ENCODE measurements at regions not wholly inside any gene's neighbourhood (a gene's known extent, or its start where the extent isn't known, plus 50 kb on each side); places are given as distances from the start of the nearest gene placed in this dataset.

DNA sequence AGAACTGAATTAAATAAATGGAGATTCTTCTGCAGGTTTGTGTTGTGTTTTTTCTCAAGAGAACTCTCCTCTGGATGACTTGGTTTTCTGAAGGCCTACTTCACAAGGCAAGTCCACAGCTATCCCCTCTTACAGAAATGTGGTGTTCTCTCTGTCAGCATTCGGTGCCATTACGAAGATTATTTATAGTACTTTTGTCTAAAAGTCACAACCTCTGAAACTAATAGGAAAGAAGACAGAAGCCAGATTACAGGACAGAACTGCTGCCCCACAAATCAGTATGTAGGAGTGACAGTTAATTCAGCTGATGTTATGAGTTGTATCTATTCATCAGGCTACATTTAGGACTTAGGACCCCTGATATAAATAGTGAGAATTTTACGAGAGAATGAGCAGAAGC lies 413.5 kb downstream of the TMX3 start:
- Histone ChIP-seq H3K4ac (replicated peaks; ENCODE audit: insufficient read length, low read depth, low read length) (no peak overlapping the region), H2BK20ac (ENCODE audit: low read length) (no peak overlapping the region), H3K27me3 (replicated peaks in 1 of 4; ENCODE audit: control insufficient read depth in 3 of 4, extremely low read depth in 1 of 4, insufficient read depth in 3 of 4, low read length in 3 of 4) (no peaks in the 10 kb centered on the region), H3K14ac (ENCODE audit: insufficient read length) (no peak overlapping the region), H2BK120ac (replicated peaks; ENCODE audit: low read depth, low read length) (no peak overlapping the region), H3K56ac (replicated peaks; ENCODE audit: insufficient read length, low read depth, low read length) (no peak overlapping the region), H4K91ac (replicated peaks; ENCODE audit: insufficient read length, low read length) (no peak overlapping the region), H3K4me3 (ENCODE audit: extremely low read depth in 1 of 4, insufficient read depth in 2 of 4, low read depth in 3 of 4, low read length in 4 of 4) (no peak overlapping the region), H3K79me2 (ENCODE audit: control insufficient read depth in 1 of 2, insufficient read depth in 2 of 2, low read length in 2 of 2) (no peaks in the 10 kb centered on the region), H2BK5ac (ENCODE audit: low read depth, low read length) (no peak overlapping the region), H3K18ac (ENCODE audit: extremely low read depth, low read length) (no peak overlapping the region), H3K36me3 (ENCODE audit: control insufficient read depth in 2 of 4, insufficient read depth in 4 of 4, low read length in 3 of 4) (no peaks in the 10 kb centered on the region), H4K20me1 (replicated peaks in 1 of 2; ENCODE audit: control insufficient read depth in 1 of 2, insufficient read depth in 2 of 2, low read length in 2 of 2) (no peaks in the 10 kb centered on the region), H4K8ac (ENCODE audit: extremely low read depth, insufficient read depth, low read length) (no peak overlapping the region), H4K5ac (ENCODE audit: insufficient read length, low read depth, low read length) (no peak overlapping the region), H2AFZ (ENCODE audit: low read length) (peak overlapping the region; percentile 70; the same call in 1 of the 2 replicates), H3K79me1 (ENCODE audit: low read depth, low read length) (no peaks in the 10 kb centered on the region), H3K4me2 (ENCODE audit: insufficient read depth in 1 of 2, low read depth in 2 of 2, low read length in 2 of 2) (no peak overlapping the region), H3K9ac (replicated peaks in 1 of 4; ENCODE audit: extremely low read depth in 1 of 4, low read depth in 3 of 4, low read length in 3 of 4) (no peak overlapping the region), H3K23me2 (ENCODE audit: low read depth, low read length) (no peaks in the 10 kb centered on the region), H2AK5ac (ENCODE audit: low read depth, low read length) (no peak overlapping the region), H2BK12ac (ENCODE audit: low read depth, low read length) (no peak overlapping the region), H3K9me3 (ENCODE audit: insufficient read depth in 2 of 2, low read depth in 1 of 2, low read length in 1 of 2) (0 out of 4 replicates have a peak, but pooled peaks cover 0 to under 1% of the 10 kb centered on the region in 2 experiments), H3K27ac (ENCODE audit: low read depth, low read length) (no peak overlapping the region), H3K4me1 (replicated peaks in 1 of 4; ENCODE audit: control insufficient read depth in 3 of 4, insufficient read depth in 4 of 4, low read length in 3 of 4) (no peaks in the 10 kb centered on the region), H3K23ac (ENCODE audit: insufficient read length) (no peak overlapping the region), H2BK15ac (ENCODE audit: low read length) (no peak overlapping the region)
- WGBS, 2 experiments (ENCODE audit: extremely low coverage in 1 of 2, insufficient coverage in 1 of 2, insufficient read length in 1 of 2, insufficient replicate concordance in 2 of 2, low coverage in 1 of 2, low lambda C conversion rate in 2 of 2, missing lambda C conversion rate in 1 of 2): 85% methylated on average over 3 of the region's 3 CpGs; no CpG with 5 or more reads in 1 of the 2 experiments
- CTCF ChIA-PET (ENCODE audit: partially characterized antibody): no interaction called here
- POLR2A ChIA-PET (ENCODE audit: partially characterized antibody): no interaction called here
- no peak for DNase-seq (ENCODE audit: low read depth in 1 of 2, low spot score in 2 of 2)
- FAIRE-seq: no peak
- TF ChIP-seq, protein P1, sequence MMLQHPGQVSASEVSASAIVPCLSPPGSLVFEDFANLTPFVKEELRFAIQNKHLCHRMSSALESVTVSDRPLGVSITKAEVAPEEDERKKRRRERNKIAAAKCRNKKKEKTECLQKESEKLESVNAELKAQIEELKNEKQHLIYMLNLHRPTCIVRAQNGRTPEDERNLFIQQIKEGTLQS (IDR thresholded peaks at IDR 0.05; ENCODE audit: insufficient read depth, low read depth, low read length): no peak
- TF ChIP-seq RNF2 (IDR thresholded peaks at IDR 0.05; ENCODE audit: borderline replicate concordance, low read depth, low read length, missing control alignments, poor library complexity, severe bottlenecking) (no peak), CHD2 (IDR thresholded peaks at IDR 0.05; ENCODE audit: low read length) (no peak), ASH2L (IDR thresholded peaks at IDR 0.05; ENCODE audit: low read length) (no peak), KDM5A (IDR thresholded peaks at IDR 0.05; ENCODE audit: low read length) (no peak), POLR2AphosphoS5 (IDR thresholded peaks at IDR 0.05; ENCODE audit: low read depth, low read length) (no peak), JUND (IDR thresholded peaks at IDR 0.05; ENCODE audit: low read length) (no peak), SIRT6 (IDR thresholded peaks at IDR 0.05; ENCODE audit: low read length) (no peak), SAP30 (IDR thresholded peaks at IDR 0.05; ENCODE audit: insufficient read depth, insufficient replicate concordance, low read length) (no peak), SRF (IDR thresholded peaks at IDR 0.05; ENCODE audit: low read depth, low read length) (no peak), TBP (IDR thresholded peaks at IDR 0.05; ENCODE audit: low read depth, low read length) (no peak)
- TF ChIP-seq, protein P2, sequence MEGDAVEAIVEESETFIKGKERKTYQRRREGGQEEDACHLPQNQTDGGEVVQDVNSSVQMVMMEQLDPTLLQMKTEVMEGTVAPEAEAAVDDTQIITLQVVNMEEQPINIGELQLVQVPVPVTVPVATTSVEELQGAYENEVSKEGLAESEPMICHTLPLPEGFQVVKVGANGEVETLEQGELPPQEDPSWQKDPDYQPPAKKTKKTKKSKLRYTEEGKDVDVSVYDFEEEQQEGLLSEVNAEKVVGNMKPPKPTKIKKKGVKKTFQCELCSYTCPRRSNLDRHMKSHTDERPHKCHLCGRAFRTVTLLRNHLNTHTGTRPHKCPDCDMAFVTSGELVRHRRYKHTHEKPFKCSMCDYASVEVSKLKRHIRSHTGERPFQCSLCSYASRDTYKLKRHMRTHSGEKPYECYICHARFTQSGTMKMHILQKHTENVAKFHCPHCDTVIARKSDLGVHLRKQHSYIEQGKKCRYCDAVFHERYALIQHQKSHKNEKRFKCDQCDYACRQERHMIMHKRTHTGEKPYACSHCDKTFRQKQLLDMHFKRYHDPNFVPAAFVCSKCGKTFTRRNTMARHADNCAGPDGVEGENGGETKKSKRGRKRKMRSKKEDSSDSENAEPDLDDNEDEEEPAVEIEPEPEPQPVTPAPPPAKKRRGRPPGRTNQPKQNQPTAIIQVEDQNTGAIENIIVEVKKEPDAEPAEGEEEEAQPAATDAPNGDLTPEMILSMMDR (IDR thresholded peaks at IDR 0.05; ENCODE audit: control extremely low read depth in 1 of 3, insufficient read depth in 1 of 3, low read depth in 1 of 3, low read length in 3 of 3): no peak
